Endothelial cell of umbilical vein (primary cell): ENCODE measurements at regions not wholly inside any gene's neighbourhood (a gene's known extent, or its start where the extent isn't known, plus 50 kb on each side); places are given as distances from the start of the nearest gene placed in this dataset.
"Not testable (repeated sequence)": the region's sequence is repeated elsewhere in the genome, so short reads cannot be mapped to it uniquely, and the experiment has no call there.

Experiments used
- BruUV-seq: library from RNA; stranded (reverse); fragments of 400-500 nt; replicated peaks from 2 replicates; lab custom pipeline; 2021; lab: Mats Ljungman, UMichigan
- CTCF ChIA-PET: fragments of 300-600, 350-600 bp; sonication (Branson Sonifier 250); formaldehyde crosslinking; loops from one replicate; lab custom pipeline; 2021; ENCODE audit warnings: antibody characterized with exemption, inconsistent platforms; lab: Charles Lee
- POLR2A ChIA-PET: fragments of 300-600, 350-600 bp; sonication (Branson Sonifier 250); formaldehyde crosslinking; loops from one replicate; lab custom pipeline; 2021; ENCODE audit warnings: antibody characterized with exemption, inconsistent platforms; lab: Charles Lee
- DNase-seq: peaks from one replicate; pipeline ENCODE4 v3.0.0-alpha.2; 2011; ENCODE audit warnings: low read depth, low spot score
- FAIRE-seq: peaks from 2 replicates; lab custom pipeline; 2011; peaks lifted over from hg19 to GRCh38; lab: Jason Lieb, UNC
- H2AFZ ChIP-seq: 2 replicates; pipeline ENCODE4 v1.6.0; 2012; ENCODE audit warnings: low read depth, low read length, control low read depth, inconsistent platforms
- H3K27ac ChIP-seq: 2 replicates; pipeline ENCODE4 v1.5.1; 2011; ENCODE audit warnings: low read depth, mild to moderate bottlenecking, control low read depth, low read length, moderate library complexity; ENCODE audit not compliant: insufficient read depth
- H3K27me3 ChIP-seq, 2 experiments: 2 replicates each; pipeline versions ENCODE4 v1.6.0 to v1.6.1; 2011; ENCODE audit warnings: low read length in 2 of 2, mixed read lengths in 1 of 2; ENCODE audit not compliant: control insufficient read depth in 2 of 2, insufficient read depth in 2 of 2
- H3K36me3 ChIP-seq, 2 experiments: 2 replicates in 1 of 2; 3 replicates in 1 of 2; pipeline ENCODE4 v1.5.1; 2011; ENCODE audit warnings: low read length in 2 of 2, mild to moderate bottlenecking in 1 of 2, moderate library complexity in 1 of 2; ENCODE audit not compliant: control insufficient read depth in 2 of 2, insufficient read depth in 2 of 2; ENCODE audit errors: extremely low read depth in 1 of 2
- H3K4me1 ChIP-seq: 3 replicates; pipeline ENCODE4 v1.5.1; 2011; ENCODE audit warnings: mild to moderate bottlenecking, low read length; ENCODE audit not compliant: control insufficient read depth, insufficient read depth; ENCODE audit errors: extremely low read depth
- H3K4me2 ChIP-seq: 2 replicates; pipeline ENCODE4 v1.6.1; 2011; ENCODE audit warnings: low read length, control low read depth, mixed read lengths; ENCODE audit not compliant: insufficient read depth
- H3K4me3 ChIP-seq, 3 experiments: fragments of 200-600 bp in 1 of 3; sonication (generic), shearing (Covaris generic) in 1 of 3; replicated peaks in 1 of 3; 2 replicates each; pipeline ENCODE4 v1.5.1; 2011 to 2016; ENCODE audit warnings: control low read depth in 3 of 3, low read length in 3 of 3, mild to moderate bottlenecking in 2 of 3, inconsistent platforms in 1 of 3, low read depth in 1 of 3, moderate library complexity in 1 of 3; ENCODE audit not compliant: insufficient read depth in 1 of 3
- H3K79me2 ChIP-seq: 2 replicates; pipeline ENCODE4 v1.6.0; 2012; ENCODE audit warnings: low read length, inconsistent platforms; ENCODE audit not compliant: control insufficient read depth, insufficient read depth
- H3K9ac ChIP-seq: replicated peaks from 2 replicates; pipeline ENCODE3; 2011; ENCODE audit warnings: low read length, control low read depth; ENCODE audit not compliant: insufficient read depth; ENCODE audit errors: extremely low read depth
- H3K9me1 ChIP-seq: replicated peaks from 3 replicates; pipeline ENCODE4 v1.6.0; 2011; ENCODE audit warnings: mild to moderate bottlenecking, low read length; ENCODE audit not compliant: control insufficient read depth, insufficient read depth; ENCODE audit errors: extremely low read depth
- H3K9me3 ChIP-seq: replicated peaks from 2 replicates; pipeline ENCODE4 v1.5.1; 2012; ENCODE audit warnings: low read length, inconsistent platforms; ENCODE audit not compliant: control insufficient read depth, insufficient read depth
- H4K20me1 ChIP-seq: replicated peaks from 2 replicates; pipeline ENCODE3; 2011; ENCODE audit warnings: mild to moderate bottlenecking, low read length; ENCODE audit not compliant: control insufficient read depth, insufficient read depth; ENCODE audit errors: extremely low read depth
- EZH2 ChIP-seq: IDR thresholded peaks from 2 replicates; pipeline ENCODE4 v1.6.1; 2012; ENCODE audit warnings: borderline replicate concordance, low read depth, mild to moderate bottlenecking, moderate library complexity, low read length, inconsistent platforms; ENCODE audit not compliant: severe bottlenecking
- FOS ChIP-seq: IDR thresholded peaks from 2 replicates; pipeline ENCODE4 v1.6.1; 2011; ENCODE audit warnings: mild to moderate bottlenecking, low read length, moderate library complexity, borderline replicate concordance; ENCODE audit not compliant: insufficient read depth
- JUN ChIP-seq: IDR thresholded peaks from 2 replicates; pipeline ENCODE4 v1.6.1; 2011; ENCODE audit warnings: borderline replicate concordance, low read depth; ENCODE audit not compliant: insufficient read length, insufficient read depth
- POLR2A ChIP-seq: IDR thresholded peaks from 2 replicates; pipeline ENCODE4 v1.6.1; 2012; ENCODE audit warnings: low read depth, mild to moderate bottlenecking, control low read depth, low read length
- POLR2AphosphoS5 ChIP-seq: IDR thresholded peaks from 2 replicates; pipeline ENCODE4 v1.6.1; 2012; ENCODE audit warnings: low read depth, mild to moderate bottlenecking, control low read depth, low read length, moderate library complexity; ENCODE audit not compliant: insufficient read depth
- dilution Hi-C: fragments of 300-500 bp; cut with MboI; formaldehyde crosslinking; loops from one replicate; pipeline ENCODE4 v1.15.0; 2019; ENCODE audit warnings: low sequenced_read_pairs; ENCODE audit not compliant: extremely low pct_ligation_motif_present
- intact Hi-C: fragments of 100-400 bp; cut with micrococcal nuclease; formaldehyde crosslinking; loops from one replicate; pipeline ENCODE4 v1.10.0; 2022
- TF ChIP-seq, protein P1 (sequence below): IDR thresholded peaks from 2 replicates; pipeline ENCODE4 v1.6.1; 2011; ENCODE audit not compliant: insufficient read depth, insufficient read length
- TF ChIP-seq, protein P2 (sequence below), 2 donors: IDR thresholded peaks; 1 replicate in 1 of 2; 2 replicates in 1 of 2; pipeline ENCODE4 v1.5.1; 2011; ENCODE audit warnings: low read length in 2 of 2, mild to moderate bottlenecking in 2 of 2, moderate library complexity in 2 of 2, control low read depth in 1 of 2, inconsistent platforms in 1 of 2, low read depth in 1 of 2; ENCODE audit not compliant: insufficient read depth in 1 of 2; ENCODE audit errors: extremely low read depth in 1 of 2

DNA sequence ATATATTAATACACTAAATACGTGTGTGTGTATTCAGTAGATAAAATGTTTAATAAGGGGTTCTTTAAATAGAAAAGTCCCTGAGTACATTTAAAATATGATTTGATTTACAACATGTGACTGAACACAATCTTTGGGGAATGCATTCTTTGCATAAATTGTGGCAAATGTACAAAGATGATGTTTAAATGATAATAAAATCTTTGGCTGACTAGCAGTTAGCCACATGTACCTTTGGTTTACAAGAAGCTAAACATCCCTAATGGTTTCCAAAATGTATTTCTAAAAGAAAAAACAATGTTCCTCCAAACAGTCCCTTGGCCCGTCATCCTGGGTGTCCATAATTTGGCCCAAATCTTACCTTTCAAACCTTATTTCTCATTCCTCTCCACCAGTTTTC is 106.4 kb upstream of the MARK1 start:
- no peak for TF ChIP-seq POLR2A
- no peak overlapping the region for H3K9ac ChIP-seq
- FAIRE-seq: no peak
- H3K36me3 ChIP-seq: no peaks in the 10 kb centered on the region
- H3K4me2 ChIP-seq: no peak overlapping the region
- intact Hi-C loops: no loop called here
- no peaks in the 10 kb centered on the region for H3K79me2 ChIP-seq
- no peaks in the 10 kb centered on the region for H3K27me3 ChIP-seq
- CTCF ChIA-PET: no interaction called here
- no TSS peak for BruUV-seq
- POLR2A ChIA-PET: no interaction called here
- no peak for DNase-seq
- H3K9me3 ChIP-seq: no peaks in the 10 kb centered on the region
- H3K4me3 ChIP-seq: no peak overlapping the region
- H4K20me1 ChIP-seq: no peaks in the 10 kb centered on the region
- dilution Hi-C loops: no loop called here
- no peaks in the 10 kb centered on the region for H3K9me1 ChIP-seq
- H2AFZ ChIP-seq: no peak overlapping the region
- H3K27ac ChIP-seq: no peak overlapping the region
- no peaks in the 10 kb centered on the region for H3K4me1 ChIP-seq

DNA sequence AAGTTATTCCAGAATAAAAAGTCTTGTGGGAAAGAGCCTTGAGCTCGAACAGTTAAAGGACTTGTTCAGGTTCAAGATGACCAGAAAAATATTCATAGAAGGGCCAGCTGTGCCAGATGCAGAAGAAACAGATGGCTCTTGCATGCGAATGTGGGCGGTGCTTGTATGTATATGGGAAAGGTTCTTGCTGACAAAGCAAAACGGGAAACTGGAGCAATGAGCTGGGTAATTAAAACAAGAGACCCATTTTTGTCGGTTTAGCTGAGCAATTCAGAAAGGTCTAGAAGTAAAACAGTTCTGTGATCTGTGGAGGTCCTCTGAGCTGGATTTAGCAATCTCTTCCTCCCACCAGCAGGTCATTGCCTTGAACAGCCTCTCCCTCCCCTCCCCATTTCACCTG is 107.2 kb upstream of the MARK1 start:
- no peaks in the 10 kb centered on the region for H3K36me3 ChIP-seq
- intact Hi-C loops (no loop called here), dilution Hi-C loops (no loop called here)
- POLR2A ChIA-PET: no interaction called here
- no peaks in the 10 kb centered on the region for H4K20me1 ChIP-seq
- H3K4me1 ChIP-seq: no peaks in the 10 kb centered on the region
- TF ChIP-seq JUN (no peak), EZH2 (no peak), POLR2AphosphoS5 (no peak), FOS (no peak)
- TF ChIP-seq, protein P1, sequence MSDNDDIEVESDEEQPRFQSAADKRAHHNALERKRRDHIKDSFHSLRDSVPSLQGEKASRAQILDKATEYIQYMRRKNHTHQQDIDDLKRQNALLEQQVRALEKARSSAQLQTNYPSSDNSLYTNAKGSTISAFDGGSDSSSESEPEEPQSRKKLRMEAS: no peak
- TF ChIP-seq, protein P2, sequence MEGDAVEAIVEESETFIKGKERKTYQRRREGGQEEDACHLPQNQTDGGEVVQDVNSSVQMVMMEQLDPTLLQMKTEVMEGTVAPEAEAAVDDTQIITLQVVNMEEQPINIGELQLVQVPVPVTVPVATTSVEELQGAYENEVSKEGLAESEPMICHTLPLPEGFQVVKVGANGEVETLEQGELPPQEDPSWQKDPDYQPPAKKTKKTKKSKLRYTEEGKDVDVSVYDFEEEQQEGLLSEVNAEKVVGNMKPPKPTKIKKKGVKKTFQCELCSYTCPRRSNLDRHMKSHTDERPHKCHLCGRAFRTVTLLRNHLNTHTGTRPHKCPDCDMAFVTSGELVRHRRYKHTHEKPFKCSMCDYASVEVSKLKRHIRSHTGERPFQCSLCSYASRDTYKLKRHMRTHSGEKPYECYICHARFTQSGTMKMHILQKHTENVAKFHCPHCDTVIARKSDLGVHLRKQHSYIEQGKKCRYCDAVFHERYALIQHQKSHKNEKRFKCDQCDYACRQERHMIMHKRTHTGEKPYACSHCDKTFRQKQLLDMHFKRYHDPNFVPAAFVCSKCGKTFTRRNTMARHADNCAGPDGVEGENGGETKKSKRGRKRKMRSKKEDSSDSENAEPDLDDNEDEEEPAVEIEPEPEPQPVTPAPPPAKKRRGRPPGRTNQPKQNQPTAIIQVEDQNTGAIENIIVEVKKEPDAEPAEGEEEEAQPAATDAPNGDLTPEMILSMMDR (IDR thresholded peaks at IDR 0.05; ENCODE audit: extremely low read depth in 1 of 2, insufficient read depth in 1 of 2, low read depth in 1 of 2, low read length in 2 of 2): no peak
- no peak overlapping the region for H3K9ac ChIP-seq
- H3K27me3 ChIP-seq: no peaks in the 10 kb centered on the region
- no peak overlapping the region for H3K4me2 ChIP-seq
- no peak for DNase-seq
- no peak overlapping the region for H3K27ac ChIP-seq
- no peak overlapping the region for H3K4me3 ChIP-seq
- no peak for FAIRE-seq
- no peak overlapping the region for H2AFZ ChIP-seq
- BruUV-seq: no TSS peak
- H3K9me1 ChIP-seq: no peaks in the 10 kb centered on the region
- CTCF ChIA-PET: interaction anchor here (0.7 kb wide), 1 partner anchor 125 kb away, joined by 3 read pairs; no protein-coding TSS in a partner anchor
- no peaks in the 10 kb centered on the region for H3K79me2 ChIP-seq
- H3K9me3 ChIP-seq: no peaks in the 10 kb centered on the region

DNA sequence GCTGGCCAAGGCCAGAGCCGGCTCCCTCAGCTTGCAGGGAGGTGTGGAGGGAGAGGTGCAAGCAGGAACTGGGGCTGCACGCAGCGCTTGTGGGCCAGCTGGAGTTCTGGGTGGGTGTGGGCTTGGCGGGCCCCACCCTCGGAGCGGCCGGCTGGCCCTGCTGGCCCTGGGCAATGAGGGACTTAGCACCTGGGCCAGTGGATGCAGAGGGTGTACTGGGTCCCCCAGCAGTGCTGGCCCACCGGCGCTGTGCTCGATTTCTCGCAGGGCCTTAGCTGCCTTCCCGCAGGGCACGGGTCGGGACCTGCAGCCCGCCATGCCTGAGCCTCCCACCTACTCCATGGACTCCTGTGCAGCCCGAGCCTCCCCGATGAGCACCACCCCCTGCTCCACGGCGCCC is 115.6 kb upstream of the MARK1 start:
- H2AFZ ChIP-seq, BruUV-seq, FAIRE-seq, DNase-seq, H4K20me1 ChIP-seq, CTCF ChIA-PET, H3K36me3 ChIP-seq, dilution Hi-C loops, H3K27ac ChIP-seq, H3K79me2 ChIP-seq, H3K4me1 ChIP-seq, H3K4me3 ChIP-seq, H3K9me1 ChIP-seq, H3K9me3 ChIP-seq, H3K9ac ChIP-seq, H3K4me2 ChIP-seq, intact Hi-C loops, H3K27me3 ChIP-seq, POLR2A ChIA-PET: not testable (repeated sequence)
